HepG2 (cell line): ENCODE measurements at regions not wholly inside any gene's neighbourhood (a gene's known extent, or its start where the extent isn't known, plus 50 kb on each side); places are given as distances from the start of the nearest gene placed in this dataset.

Source experiments
- MTERF4 ChIP-seq: sonication (generic); formaldehyde crosslinking; IDR thresholded peaks from 2 replicates; pipeline ENCODE4 v1.8.0; 2023; ENCODE audit warnings: mild to moderate bottlenecking, missing genetic modification reagents
- YY1 ChIP-seq: IDR thresholded peaks from 2 replicates; pipeline ENCODE4 v1.6.1; 2011; ENCODE audit warnings: low read length, low read depth, moderate library complexity, mild to moderate bottlenecking; ENCODE audit not compliant: insufficient read depth, insufficient replicate concordance
- ZNF101 ChIP-seq: sonication (generic); formaldehyde crosslinking; IDR thresholded peaks from 2 replicates; pipeline ENCODE4 v1.4.0; 2020; ENCODE audit warnings: mild to moderate bottlenecking, low read depth, missing genetic modification reagents, borderline replicate concordance

DNA sequence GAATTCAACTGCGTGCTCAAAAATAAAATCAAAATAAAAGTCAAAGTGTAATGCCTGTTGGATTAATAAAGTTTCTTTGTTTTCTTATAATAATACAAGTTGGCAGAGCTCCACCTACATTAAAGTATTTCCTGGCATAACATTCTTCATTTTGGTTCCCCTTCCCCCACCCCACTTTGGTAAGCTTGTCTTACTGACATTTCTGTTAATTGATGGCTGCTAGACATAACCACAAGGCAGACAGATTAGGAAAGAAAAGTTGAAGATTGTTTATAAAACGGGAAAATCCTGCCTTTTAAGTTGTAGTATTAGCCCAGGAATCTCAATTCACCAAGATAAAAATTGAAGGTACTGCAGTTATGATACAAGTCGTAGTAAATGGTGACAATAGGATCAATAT lies 246.5 kb upstream of the RPS6KA3 start:
- TF ChIP-seq ZNF101 = no peak
- no peak for TF ChIP-seq YY1
- no peak for TF ChIP-seq MTERF4 (CRISPR knock-in tag)
